ENCODE measurements at regions not wholly inside any gene's neighbourhood (a gene's known extent, or its start where the extent isn't known, plus 50 kb on each side); places are given as distances from the start of the nearest gene placed in this dataset.

DNA sequence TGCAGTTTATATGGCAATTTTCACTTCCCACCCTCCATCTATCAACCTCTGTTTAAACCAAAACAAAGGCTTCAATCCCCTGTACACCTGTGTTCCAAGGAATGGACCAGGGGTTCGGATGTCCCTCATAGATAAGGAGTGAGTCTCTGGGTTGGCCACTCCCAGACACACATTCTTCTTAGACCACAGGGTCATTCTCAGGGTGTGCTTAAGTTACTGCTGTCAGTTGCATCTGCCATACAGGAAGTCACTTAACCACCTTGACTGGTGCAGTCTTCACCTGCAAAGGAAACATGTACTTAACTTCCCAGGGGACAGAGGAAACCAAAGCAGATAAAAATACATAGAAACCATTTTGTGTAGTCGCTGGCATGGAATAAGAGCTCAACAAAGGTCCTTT lies 151.0 kb upstream of the NDUFV2 start:
- POLR2A ChIA-PET: no interaction called here
- peak in 2 of 14 experiments; percentile 1 to 3 for DNase-seq
- H3K9me3 ChIP-seq (ENCODE audit: control insufficient read depth in 1 of 2, insufficient read depth in 1 of 2, low read length in 2 of 2): no peaks in the 10 kb centered on the region
- no peak overlapping the region for H3K4me3 Mint-ChIP-seq
- H3K4me3 ChIP-seq (ENCODE audit: low read length): no peak overlapping the region
- intact Hi-C loops (cut with DNase I, micrococcal nuclease): no loop called here
- H3K9me3 Mint-ChIP-seq: peaks cover 3% of the 10 kb centered on the region
- no peak for ATAC-seq (ENCODE audit: poor library complexity)
- H3K27ac Mint-ChIP-seq: no peak overlapping the region
- H3K4me1 Mint-ChIP-seq (ENCODE audit: low read depth): peaks cover 11% of the 10 kb centered on the region
- CTCF ChIA-PET: no interaction called here
- peaks cover 4% of the 10 kb centered on the region for H3K27me3 Mint-ChIP-seq
- H3K27ac ChIP-seq (ENCODE audit: low read depth in 1 of 2, low read length in 2 of 2): no peak overlapping the region
- no peaks in the 10 kb centered on the region for H3K36me3 ChIP-seq (ENCODE audit: insufficient read depth, low read length)
- H3K36me3 Mint-ChIP-seq (ENCODE audit: low read depth): no peaks in the 10 kb centered on the region
- peaks cover 3% of the 10 kb centered on the region for H3K4me1 ChIP-seq (ENCODE audit: insufficient read depth, low read length)
- H3K27me3 ChIP-seq (ENCODE audit: control insufficient read depth in 1 of 2, insufficient read depth in 2 of 2, low read length in 2 of 2): no peaks in the 10 kb centered on the region
- TF ChIP-seq, protein P1, sequence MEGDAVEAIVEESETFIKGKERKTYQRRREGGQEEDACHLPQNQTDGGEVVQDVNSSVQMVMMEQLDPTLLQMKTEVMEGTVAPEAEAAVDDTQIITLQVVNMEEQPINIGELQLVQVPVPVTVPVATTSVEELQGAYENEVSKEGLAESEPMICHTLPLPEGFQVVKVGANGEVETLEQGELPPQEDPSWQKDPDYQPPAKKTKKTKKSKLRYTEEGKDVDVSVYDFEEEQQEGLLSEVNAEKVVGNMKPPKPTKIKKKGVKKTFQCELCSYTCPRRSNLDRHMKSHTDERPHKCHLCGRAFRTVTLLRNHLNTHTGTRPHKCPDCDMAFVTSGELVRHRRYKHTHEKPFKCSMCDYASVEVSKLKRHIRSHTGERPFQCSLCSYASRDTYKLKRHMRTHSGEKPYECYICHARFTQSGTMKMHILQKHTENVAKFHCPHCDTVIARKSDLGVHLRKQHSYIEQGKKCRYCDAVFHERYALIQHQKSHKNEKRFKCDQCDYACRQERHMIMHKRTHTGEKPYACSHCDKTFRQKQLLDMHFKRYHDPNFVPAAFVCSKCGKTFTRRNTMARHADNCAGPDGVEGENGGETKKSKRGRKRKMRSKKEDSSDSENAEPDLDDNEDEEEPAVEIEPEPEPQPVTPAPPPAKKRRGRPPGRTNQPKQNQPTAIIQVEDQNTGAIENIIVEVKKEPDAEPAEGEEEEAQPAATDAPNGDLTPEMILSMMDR (IDR thresholded peaks at IDR 0.05): no peak

DNA sequence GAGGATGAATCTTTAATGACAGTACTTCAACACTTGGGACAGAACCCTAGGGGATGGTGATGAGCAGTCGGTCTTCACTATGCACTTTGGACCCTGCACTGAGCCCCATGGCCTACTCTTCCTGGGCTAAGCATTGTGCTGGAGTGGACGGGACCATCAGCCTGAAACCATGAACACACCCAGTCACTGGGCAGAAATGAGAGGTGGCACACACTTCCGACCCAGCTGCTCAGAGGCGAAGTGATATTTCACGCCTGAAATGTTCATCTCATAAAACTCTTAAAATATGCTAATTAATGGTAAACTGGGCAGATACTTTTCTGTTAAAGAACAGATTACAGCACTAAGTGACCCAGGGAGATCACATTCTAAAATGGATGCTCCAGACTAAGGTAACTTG lies 150.3 kb upstream of the NDUFV2 start:
- Mint-ChIP-seq H3K4me3 (no peak overlapping the region), H3K36me3 (ENCODE audit: low read depth) (no peaks in the 10 kb centered on the region)
- TF ChIP-seq, protein P1 (IDR thresholded peaks at IDR 0.05): no peak

DNA sequence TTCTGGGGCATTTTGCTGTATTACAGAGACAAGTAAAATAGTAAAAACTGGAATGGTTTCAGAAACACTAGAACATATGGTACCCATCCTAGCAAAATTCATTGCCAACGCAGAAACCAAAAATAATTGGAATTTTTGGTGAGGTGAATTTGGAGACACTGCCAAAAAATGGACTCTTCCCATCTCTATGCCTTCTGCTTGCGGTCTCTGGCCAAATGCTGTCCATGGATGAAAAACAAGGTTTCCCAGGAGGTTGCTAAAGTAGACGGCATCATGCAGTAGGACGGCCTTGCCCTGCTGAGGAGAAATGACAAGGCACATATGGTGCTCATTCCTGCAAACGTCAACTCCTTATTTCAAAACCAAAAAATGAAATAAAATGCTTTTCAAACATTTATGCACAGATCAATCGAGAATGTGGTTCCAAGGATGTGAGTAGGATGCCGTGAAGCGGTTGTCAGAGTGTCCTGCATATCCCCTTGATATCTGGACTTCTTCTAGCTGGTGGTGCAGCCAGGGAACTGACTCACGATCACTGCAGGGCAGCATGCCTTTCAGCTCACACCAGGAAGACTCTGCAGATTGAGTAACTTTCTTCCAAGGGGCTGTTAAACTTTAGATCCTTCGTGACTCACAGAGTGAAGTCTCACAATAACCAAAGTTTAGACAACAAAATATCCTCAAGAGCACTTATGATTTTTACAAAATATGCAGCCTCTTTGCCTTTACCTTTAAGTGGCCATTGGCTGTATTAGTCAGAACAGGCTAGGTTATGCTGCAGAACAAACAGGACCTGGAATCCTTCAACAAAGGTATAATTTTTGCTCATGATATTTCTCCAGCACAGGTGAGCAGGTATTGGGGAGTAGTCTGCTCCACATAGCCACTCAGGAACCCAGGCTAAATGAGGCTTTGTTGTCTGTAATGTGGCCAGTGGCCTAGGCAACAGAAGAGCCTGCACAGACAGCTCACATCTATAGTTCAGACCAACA lies 149.4 kb upstream of the NDUFV2 start:
- Mint-ChIP-seq H3K9me3 (peaks cover 3% of the 10 kb centered on the region), H3K36me3 (ENCODE audit: low read depth) (no peaks in the 10 kb centered on the region), H3K27ac (no peak overlapping the region), H3K4me3 (no peak overlapping the region), H3K4me1 (ENCODE audit: low read depth) (peaks cover 11% of the 10 kb centered on the region), H3K27me3 (peaks cover 1% of the 10 kb centered on the region)
- no peak for DNase-seq
- CTCF ChIA-PET: no interaction called here
- ATAC-seq (ENCODE audit: poor library complexity): no peak
- TF ChIP-seq, protein P1 (IDR thresholded peaks at IDR 0.05): no peak
- peaks cover 3% of the 10 kb centered on the region for H3K4me1 ChIP-seq (ENCODE audit: insufficient read depth, low read length)
- H3K27me3 ChIP-seq (ENCODE audit: control insufficient read depth in 1 of 2, insufficient read depth in 2 of 2, low read length in 2 of 2): no peaks in the 10 kb centered on the region
- no peak overlapping the region for H3K27ac ChIP-seq (ENCODE audit: low read depth in 1 of 2, low read length in 2 of 2)
- POLR2A ChIA-PET: no interaction called here
- H3K36me3 ChIP-seq (ENCODE audit: insufficient read depth, low read length): no peaks in the 10 kb centered on the region
- H3K4me3 ChIP-seq (ENCODE audit: low read length): no peak overlapping the region
- H3K9me3 ChIP-seq (ENCODE audit: control insufficient read depth in 1 of 2, insufficient read depth in 1 of 2, low read length in 2 of 2): no peaks in the 10 kb centered on the region
- intact Hi-C loops (cut with DNase I, micrococcal nuclease): no loop called here

More for the DNA sequence above, 150.3 kb upstream of the NDUFV2 start:
- ATAC-seq (ENCODE audit: poor library complexity) (no peak), DNase-seq (no peak)
- H3K36me3 ChIP-seq (ENCODE audit: insufficient read depth, low read length): no peaks in the 10 kb centered on the region
- no peaks in the 10 kb centered on the region for H3K9me3 ChIP-seq (ENCODE audit: control insufficient read depth in 1 of 2, insufficient read depth in 1 of 2, low read length in 2 of 2)
- H3K27ac ChIP-seq (ENCODE audit: low read depth in 1 of 2, low read length in 2 of 2): no peak overlapping the region
- Mint-ChIP-seq H3K27me3 (peaks cover 4% of the 10 kb centered on the region), H3K9me3 (peaks cover 3% of the 10 kb centered on the region), H3K4me1 (ENCODE audit: low read depth) (peaks cover 11% of the 10 kb centered on the region), H3K27ac (no peak overlapping the region)
- H3K27me3 ChIP-seq (ENCODE audit: control insufficient read depth in 1 of 2, insufficient read depth in 2 of 2, low read length in 2 of 2): no peaks in the 10 kb centered on the region
- CTCF ChIA-PET: no interaction called here
- intact Hi-C loops (cut with DNase I, micrococcal nuclease): no loop called here
- no peak overlapping the region for H3K4me3 ChIP-seq (ENCODE audit: low read length)
- H3K4me1 ChIP-seq (ENCODE audit: insufficient read depth, low read length): peaks cover 3% of the 10 kb centered on the region
- POLR2A ChIA-PET: no interaction called here
